ENCODE measurements at regions not wholly inside any gene's neighbourhood (a gene's known extent, or its start where the extent isn't known, plus 50 kb on each side); places are given as distances from the start of the nearest gene placed in this dataset.

DNA sequence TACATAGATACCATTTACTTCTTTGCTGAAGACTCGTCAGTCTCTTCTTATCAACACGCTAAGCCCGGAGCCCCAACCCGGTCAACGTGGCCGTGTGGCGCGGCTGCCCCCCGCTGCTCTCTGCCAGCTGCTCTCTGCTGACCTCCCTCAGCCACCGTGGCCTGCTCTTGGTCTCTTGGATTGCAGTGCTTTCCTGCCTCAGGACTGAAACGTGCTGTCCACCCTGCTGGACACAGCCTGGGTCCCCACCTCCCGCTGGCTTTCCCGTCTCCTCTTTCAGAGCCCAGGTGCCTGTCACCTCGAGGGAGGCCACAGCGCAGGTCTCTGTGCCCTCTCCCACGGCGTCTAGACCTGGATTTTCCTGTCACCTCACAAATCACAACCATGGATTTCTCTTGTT is 388.1 kb upstream of the B3GAT1 start:
- no peaks in the 10 kb centered on the region for H4K20me1 ChIP-seq (ENCODE audit: insufficient read depth)
- intact Hi-C loops (cut with micrococcal nuclease), result no loop called here
- H3K4me2 ChIP-seq (ENCODE audit: low read length), result no peak overlapping the region
- no peak overlapping the region for H2AFZ ChIP-seq (ENCODE audit: low read depth, low read length, poor library complexity, severe bottlenecking)
- H3K4me1 ChIP-seq (ENCODE audit: control insufficient read depth in 1 of 2, insufficient read depth in 2 of 2, low read length in 2 of 2), result no peaks in the 10 kb centered on the region
- no peaks in the 10 kb centered on the region for H3K9me2 ChIP-seq (ENCODE audit: insufficient read depth)
- ChIA-PET CTCF (no interaction called here), RAD21 (ENCODE audit: low non-redundant PET in 1 of 2, low total read pairs in 2 of 2, uncharacterized antibody in 2 of 2, unreplicated experiment in 2 of 2) (no interaction called here), POLR2A (no interaction called here)
- H3K4me3 ChIP-seq (replicated peaks in 1 of 2; ENCODE audit: low read depth in 1 of 2, low read length in 2 of 2), result no peak overlapping the region
- H3K9me3 ChIP-seq (ENCODE audit: control insufficient read depth in 1 of 2, insufficient read depth in 1 of 2, low read depth in 1 of 2, low read length in 2 of 2), result no peaks in the 10 kb centered on the region
- BruUV-seq (replicated peaks), result no TSS peak
- peaks cover 37% of the 10 kb centered on the region for H3K27me3 ChIP-seq (ENCODE audit: insufficient read depth, low read length)
- no peaks in the 10 kb centered on the region for H3K36me3 ChIP-seq (ENCODE audit: control insufficient read depth in 1 of 2, insufficient read depth in 2 of 2, low read length in 2 of 2)
- H3K27ac ChIP-seq (ENCODE audit: low read depth, low read length), result no peak overlapping the region
- DNase-seq (ENCODE audit: low read depth, low spot score) (no peak), ATAC-seq (no peak)
- H3K9ac ChIP-seq (ENCODE audit: low read length), result no peak overlapping the region
- TF ChIP-seq ZNF274 (IDR thresholded peaks at IDR 0.05; ENCODE audit: low read depth, low read length) (no peak), RAD21 (IDR thresholded peaks at IDR 0.05; ENCODE audit: low read depth) (no peak), JUND (IDR thresholded peaks at IDR 0.05) (no peak), YY1 (IDR thresholded peaks at IDR 0.05; ENCODE audit: extremely low read depth, insufficient replicate concordance, low read depth, low read length) (no peak), FOSL1 (IDR thresholded peaks at IDR 0.05; ENCODE audit: low read depth) (no peak), EZH2 (IDR thresholded peaks at IDR 0.05) (no peak), POLR2A (IDR thresholded peaks at IDR 0.05; ENCODE audit: borderline replicate concordance, extremely low read depth, insufficient read depth, insufficient read length) (no peak), SIN3A (IDR thresholded peaks at IDR 0.05; ENCODE audit: low read depth) (no peak), POLR2AphosphoS5 (IDR thresholded peaks at IDR 0.05; ENCODE audit: low read depth, low read length) (no peak), EGR1 (IDR thresholded peaks at IDR 0.05; ENCODE audit: low read depth) (no peak)
- TF ChIP-seq, protein P1, sequence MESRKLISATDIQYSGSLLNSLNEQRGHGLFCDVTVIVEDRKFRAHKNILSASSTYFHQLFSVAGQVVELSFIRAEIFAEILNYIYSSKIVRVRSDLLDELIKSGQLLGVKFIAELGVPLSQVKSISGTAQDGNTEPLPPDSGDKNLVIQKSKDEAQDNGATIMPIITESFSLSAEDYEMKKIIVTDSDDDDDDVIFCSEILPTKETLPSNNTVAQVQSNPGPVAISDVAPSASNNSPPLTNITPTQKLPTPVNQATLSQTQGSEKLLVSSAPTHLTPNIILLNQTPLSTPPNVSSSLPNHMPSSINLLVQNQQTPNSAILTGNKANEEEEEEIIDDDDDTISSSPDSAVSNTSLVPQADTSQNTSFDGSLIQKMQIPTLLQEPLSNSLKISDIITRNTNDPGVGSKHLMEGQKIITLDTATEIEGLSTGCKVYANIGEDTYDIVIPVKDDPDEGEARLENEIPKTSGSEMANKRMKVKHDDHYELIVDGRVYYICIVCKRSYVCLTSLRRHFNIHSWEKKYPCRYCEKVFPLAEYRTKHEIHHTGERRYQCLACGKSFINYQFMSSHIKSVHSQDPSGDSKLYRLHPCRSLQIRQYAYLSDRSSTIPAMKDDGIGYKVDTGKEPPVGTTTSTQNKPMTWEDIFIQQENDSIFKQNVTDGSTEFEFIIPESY (IDR thresholded peaks at IDR 0.05; ENCODE audit: extremely low read depth, insufficient replicate concordance, low read length), result no peak
- TF ChIP-seq, protein P2, sequence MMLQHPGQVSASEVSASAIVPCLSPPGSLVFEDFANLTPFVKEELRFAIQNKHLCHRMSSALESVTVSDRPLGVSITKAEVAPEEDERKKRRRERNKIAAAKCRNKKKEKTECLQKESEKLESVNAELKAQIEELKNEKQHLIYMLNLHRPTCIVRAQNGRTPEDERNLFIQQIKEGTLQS (IDR thresholded peaks at IDR 0.05), result no peak
- TF ChIP-seq, protein P3, sequence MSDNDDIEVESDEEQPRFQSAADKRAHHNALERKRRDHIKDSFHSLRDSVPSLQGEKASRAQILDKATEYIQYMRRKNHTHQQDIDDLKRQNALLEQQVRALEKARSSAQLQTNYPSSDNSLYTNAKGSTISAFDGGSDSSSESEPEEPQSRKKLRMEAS (IDR thresholded peaks at IDR 0.05), result no peak
- TF ChIP-seq, protein P4, sequence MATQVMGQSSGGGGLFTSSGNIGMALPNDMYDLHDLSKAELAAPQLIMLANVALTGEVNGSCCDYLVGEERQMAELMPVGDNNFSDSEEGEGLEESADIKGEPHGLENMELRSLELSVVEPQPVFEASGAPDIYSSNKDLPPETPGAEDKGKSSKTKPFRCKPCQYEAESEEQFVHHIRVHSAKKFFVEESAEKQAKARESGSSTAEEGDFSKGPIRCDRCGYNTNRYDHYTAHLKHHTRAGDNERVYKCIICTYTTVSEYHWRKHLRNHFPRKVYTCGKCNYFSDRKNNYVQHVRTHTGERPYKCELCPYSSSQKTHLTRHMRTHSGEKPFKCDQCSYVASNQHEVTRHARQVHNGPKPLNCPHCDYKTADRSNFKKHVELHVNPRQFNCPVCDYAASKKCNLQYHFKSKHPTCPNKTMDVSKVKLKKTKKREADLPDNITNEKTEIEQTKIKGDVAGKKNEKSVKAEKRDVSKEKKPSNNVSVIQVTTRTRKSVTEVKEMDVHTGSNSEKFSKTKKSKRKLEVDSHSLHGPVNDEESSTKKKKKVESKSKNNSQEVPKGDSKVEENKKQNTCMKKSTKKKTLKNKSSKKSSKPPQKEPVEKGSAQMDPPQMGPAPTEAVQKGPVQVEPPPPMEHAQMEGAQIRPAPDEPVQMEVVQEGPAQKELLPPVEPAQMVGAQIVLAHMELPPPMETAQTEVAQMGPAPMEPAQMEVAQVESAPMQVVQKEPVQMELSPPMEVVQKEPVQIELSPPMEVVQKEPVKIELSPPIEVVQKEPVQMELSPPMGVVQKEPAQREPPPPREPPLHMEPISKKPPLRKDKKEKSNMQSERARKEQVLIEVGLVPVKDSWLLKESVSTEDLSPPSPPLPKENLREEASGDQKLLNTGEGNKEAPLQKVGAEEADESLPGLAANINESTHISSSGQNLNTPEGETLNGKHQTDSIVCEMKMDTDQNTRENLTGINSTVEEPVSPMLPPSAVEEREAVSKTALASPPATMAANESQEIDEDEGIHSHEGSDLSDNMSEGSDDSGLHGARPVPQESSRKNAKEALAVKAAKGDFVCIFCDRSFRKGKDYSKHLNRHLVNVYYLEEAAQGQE (IDR thresholded peaks at IDR 0.05; ENCODE audit: low read depth), result no peak
- TF ChIP-seq, protein P5, sequence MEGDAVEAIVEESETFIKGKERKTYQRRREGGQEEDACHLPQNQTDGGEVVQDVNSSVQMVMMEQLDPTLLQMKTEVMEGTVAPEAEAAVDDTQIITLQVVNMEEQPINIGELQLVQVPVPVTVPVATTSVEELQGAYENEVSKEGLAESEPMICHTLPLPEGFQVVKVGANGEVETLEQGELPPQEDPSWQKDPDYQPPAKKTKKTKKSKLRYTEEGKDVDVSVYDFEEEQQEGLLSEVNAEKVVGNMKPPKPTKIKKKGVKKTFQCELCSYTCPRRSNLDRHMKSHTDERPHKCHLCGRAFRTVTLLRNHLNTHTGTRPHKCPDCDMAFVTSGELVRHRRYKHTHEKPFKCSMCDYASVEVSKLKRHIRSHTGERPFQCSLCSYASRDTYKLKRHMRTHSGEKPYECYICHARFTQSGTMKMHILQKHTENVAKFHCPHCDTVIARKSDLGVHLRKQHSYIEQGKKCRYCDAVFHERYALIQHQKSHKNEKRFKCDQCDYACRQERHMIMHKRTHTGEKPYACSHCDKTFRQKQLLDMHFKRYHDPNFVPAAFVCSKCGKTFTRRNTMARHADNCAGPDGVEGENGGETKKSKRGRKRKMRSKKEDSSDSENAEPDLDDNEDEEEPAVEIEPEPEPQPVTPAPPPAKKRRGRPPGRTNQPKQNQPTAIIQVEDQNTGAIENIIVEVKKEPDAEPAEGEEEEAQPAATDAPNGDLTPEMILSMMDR (IDR thresholded peaks at IDR 0.05 in 2 of 3, conservative IDR thresholded peaks at IDR 0.05 in 1 of 3; ENCODE audit: borderline replicate concordance in 1 of 3, insufficient read depth in 1 of 3, low read depth in 2 of 3, low read length in 2 of 3), result no peak
- no peaks in the 10 kb centered on the region for H3K79me2 ChIP-seq (ENCODE audit: insufficient read depth, low read length)

Data from HCT116 (cell line).